ENCODE measurements at regions not wholly inside any gene's neighbourhood (a gene's known extent, or its start where the extent isn't known, plus 50 kb on each side); places are given as distances from the start of the nearest gene placed in this dataset.
"Not testable (repeated sequence)": the region's sequence is repeated elsewhere in the genome, so short reads cannot be mapped to it uniquely, and the experiment has no call there.

DNA sequence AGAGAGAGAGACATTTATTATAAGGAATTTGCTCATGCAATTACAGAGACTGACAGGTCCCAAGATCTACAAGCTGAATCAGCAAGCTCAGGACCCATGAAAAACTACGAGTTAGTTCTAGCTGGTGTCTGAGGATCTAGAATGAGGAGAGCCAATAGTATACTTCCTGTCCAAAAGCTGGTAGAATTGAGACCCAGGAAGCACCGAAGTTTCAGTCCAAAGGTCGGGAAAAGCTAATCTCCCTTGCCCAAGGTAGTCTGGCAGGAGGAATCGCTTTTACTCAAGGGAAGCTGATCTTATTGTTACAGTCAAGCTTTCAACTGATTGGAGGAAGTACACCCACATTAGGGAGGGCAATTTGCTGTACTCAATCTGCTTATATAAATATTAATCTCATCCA lies 389.6 kb downstream of the ADCYAP1 start:
- DNase-seq (ENCODE audit: low read depth) = no peak

DNA sequence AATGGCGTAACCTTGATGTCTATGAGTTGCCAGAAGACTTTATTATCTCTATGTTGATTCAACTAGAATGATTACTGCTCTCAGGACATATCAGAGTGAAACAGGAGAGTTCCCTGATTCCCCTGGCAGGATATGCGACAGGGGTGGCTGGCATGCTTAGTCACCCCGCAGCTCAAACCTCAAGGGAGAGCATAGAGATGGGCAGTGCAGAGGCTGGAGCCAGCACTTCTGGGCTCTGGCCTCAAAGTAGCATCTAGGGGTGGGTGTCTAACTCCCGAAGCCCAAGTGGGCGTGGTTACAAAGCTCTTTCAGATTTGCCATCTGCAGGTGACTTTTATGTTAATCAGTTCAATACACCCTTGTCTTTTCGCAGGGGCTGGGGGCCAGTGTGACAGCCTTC lies 391.6 kb downstream of the ADCYAP1 start:
- no peak for DNase-seq (ENCODE audit: low read depth)

DNA sequence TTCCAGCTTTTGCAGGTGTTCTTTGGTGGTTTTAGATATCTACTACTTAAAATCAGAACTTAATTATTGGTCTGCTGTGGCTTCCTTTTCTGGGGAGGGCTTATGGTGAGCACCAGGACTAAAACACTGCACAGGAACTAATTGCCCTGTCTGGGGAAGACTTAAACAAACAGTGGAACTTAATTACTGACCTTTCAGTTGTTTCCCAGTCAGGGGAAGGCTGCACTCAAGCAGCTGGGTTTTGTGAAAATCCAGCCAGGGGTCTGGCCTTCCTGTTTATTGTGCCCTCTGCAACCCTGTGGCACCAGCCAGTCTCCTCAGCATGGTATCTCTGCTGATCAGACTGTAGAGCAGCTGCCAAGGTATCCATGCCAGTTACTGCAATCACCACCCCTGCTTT lies 398.2 kb downstream of the ADCYAP1 start:
- no peak for DNase-seq (ENCODE audit: low read depth)

DNA sequence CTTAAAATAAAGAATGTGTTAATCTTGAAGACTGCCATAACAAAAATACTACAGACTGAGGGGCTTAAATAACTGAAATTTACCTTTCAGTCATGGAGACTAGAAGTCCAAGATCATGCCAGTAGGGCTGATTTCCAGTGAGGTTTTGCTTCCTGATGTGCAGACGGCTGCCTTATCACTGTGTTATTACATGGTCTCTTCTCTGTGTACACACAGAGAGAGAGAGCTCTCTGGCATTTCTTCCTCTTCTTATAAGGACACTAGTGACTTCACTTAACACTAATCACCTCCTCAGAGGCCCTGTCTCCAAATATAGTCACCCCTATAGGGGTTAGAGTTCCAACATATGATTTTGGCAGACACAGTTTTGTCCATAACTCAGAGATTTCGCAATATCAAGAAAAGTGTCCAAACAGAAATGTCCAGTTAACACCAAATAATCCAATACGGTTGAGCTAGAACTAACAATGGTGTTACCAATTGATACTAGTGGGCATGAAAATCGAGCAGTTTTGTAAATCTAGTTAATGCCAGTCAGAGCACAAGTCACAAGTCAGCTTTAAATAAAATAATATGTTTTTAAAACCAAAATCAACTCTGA lies 399.8 kb downstream of the ADCYAP1 start:
- DNase-seq (ENCODE audit: low read depth) = no peak

DNA sequence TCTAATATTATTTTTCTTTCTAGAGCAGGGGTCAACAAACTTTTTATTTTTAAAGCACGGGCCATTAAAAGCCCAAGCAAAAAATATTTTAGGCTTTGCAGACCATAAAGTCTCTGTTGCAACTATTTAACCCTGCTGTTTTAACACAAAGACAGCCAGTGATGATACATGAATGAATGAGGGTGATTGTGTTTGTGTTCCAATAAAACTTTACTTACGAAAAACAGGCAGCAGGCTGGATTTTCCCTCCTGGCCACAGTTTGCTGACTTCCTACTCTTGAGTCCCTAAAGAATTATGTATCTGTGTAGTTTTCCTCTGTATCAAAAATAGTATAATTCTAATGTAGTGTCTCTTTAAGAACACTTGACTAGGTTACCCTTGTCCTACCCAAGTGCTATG lies 402.0 kb downstream of the ADCYAP1 start:
- DNase-seq (ENCODE audit: low read depth) = no peak

- DNase-seq (ENCODE audit: low read depth) = no peak
Measured at GRCh38 chr18:1308686-1309085, 404.0 kb downstream of the ADCYAP1 start.

DNA sequence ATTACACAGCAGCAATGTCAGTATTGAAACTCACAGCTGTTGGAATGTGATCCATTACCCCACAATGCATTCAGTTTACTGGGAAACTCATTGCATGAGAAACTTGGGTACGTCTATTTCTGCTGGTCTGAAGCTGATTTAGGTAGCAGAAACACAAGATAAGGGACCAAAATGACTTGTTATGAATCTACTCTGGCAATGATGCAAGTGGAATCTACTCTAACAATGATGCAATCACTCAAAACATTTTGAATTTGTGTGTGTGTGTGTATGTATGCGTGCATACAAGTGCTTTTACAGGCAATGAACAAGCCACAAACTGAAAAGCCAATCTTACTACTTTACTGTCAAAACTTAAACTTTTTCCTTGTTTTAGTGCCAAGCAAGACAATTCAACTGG lies 406.7 kb downstream of the ADCYAP1 start:
- no peak for DNase-seq (ENCODE audit: low read depth)

GRCh38 chr18:1335345-1335744 lies 430.7 kb downstream of the ADCYAP1 start:
- DNase-seq (ENCODE audit: low read depth) = not testable (repeated sequence)

- DNase-seq (ENCODE audit: low read depth) = peak; percentile 35
Measured at GRCh38 chr18:1350931-1351450, 446.3 kb downstream of the ADCYAP1 start.

GRCh38 chr18:1353025-1353424 lies 448.4 kb downstream of the ADCYAP1 start:
- no peak for DNase-seq (ENCODE audit: low read depth)

GRCh38 chr18:1357724-1358123 lies 453.1 kb downstream of the ADCYAP1 start:
- no peak for DNase-seq (ENCODE audit: low read depth)

- no peak for DNase-seq (ENCODE audit: low read depth)
Measured at GRCh38 chr18:1361936-1362335, 457.3 kb downstream of the ADCYAP1 start.

GRCh38 chr18:1370552-1370951 lies 465.9 kb downstream of the ADCYAP1 start:
- no peak for DNase-seq (ENCODE audit: low read depth)

- no peak for DNase-seq (ENCODE audit: low read depth)
Measured at GRCh38 chr18:1371724-1372123, 467.1 kb downstream of the ADCYAP1 start.

DNA sequence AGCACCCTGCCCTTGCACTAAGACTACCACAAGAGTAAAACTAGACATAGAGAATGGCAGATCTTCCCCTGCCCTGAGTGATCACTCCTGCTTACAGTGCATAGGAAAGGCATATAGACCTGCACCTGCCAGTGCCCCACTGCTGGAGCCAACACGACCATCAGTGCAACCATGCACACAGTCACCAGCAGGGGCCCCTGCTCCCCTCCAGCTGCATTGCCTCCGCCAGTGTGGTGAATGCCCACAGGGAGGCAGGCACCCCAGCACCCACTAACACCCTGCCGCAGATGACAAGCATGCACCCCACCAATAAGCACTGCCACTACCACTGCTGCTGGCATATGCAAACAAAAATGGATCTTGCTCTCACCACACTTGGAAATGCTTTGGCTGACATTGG lies 478.8 kb downstream of the ADCYAP1 start:
- no peak for DNase-seq (ENCODE audit: low read depth)

DNA sequence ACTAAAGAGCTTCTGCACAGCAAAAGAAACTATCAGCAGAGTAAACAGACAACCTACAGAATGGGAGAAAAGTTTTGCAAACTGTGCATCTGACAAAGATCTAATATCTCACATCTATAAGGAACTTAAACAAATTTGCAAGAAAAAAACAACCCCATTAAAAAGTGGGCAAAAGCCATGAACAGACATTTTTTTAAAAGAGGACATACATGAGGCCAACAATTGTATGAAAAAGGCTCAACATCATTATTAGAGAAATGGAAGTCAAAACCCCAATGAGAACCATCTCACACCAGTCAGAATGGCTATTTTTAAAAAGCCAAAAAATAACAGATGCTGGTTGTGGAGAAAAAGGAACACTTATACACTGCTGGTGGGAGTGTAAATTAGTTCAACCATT lies 483.8 kb downstream of the ADCYAP1 start:
- DNase-seq (ENCODE audit: low read depth) = not testable (repeated sequence)

- no peak for DNase-seq (ENCODE audit: low read depth)
Measured at GRCh38 chr18:1392046-1392445, 487.4 kb downstream of the ADCYAP1 start.

DNA sequence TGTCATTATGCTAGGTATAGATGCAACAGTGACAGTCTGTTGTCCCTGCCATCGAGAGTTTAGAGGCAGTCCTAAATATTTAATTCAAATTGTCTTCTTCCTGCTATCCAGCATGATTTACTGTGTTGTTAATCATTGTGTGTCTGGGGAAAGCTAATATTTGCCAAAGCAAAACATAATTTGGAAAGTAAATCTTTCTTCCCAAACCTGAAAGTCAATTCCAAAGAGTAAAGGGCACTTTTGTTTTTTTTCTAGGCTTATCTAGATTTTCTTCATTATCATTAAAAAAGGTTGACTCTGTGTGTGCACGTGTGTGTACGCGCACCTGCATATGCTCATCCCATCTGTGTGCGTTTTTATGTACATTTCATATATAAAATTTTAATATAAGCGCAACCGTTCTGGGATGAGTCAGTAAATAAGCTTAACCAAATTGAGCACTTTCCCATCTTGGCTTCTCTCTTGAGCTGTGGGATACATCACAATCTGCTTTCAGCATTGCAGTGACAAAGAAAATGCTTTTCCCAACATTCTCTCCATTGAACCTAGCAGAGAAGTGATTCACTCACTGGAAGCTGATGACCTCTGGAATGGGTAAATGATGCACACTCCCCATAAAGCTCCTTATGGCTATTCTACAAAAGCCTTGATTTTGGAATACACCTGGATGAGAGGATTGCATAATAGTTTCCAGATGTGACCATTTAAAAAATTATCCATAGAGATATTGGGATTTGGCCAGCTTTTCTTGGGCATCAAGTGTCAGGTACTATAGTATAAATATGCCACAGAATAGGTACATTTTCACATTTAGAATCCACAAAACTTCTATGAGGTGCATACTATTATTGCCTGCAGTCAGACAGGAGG lies 488.4 kb downstream of the ADCYAP1 start:
- DNase-seq (ENCODE audit: low read depth) = no peak

DNA sequence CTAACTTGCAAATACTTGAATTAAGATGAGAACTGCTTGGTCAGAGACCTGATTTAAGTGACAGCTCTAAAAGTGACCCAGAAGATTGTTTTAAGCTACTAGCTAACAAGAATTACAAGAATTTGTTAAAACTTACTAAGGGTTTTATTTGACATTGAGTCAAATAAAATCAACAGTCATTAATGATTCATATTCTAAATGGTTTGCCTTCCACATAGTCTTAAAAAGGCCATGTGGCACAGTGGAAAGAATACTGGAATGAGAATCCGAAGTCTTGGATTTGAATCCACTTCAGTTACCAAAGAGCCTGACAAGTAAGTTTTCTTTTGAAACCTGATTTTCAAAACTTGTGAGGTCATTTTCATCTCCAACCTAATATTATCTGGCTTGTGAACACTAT lies 489.3 kb downstream of the ADCYAP1 start:
- no peak for DNase-seq (ENCODE audit: low read depth)

DNA sequence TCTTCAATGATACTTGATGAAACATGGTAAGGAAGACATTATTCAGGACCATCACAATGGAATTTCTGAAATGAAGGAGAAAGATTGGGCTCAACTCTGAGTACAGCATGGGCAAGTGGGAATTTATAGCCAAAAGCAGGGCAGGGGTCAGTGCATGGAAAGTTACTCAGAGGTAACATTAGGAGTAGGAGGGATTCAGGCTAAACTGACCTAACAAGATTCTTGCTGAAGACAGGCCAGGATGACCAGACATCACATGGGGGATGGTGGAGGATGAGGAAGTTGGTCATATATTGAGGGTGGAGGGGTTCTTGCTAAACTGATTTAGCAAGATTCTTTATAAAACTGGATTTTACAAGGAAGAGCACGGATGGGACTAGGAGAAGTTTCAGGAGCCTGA lies 489.8 kb downstream of the ADCYAP1 start:
- DNase-seq (ENCODE audit: low read depth) = no peak

GRCh38 chr18:1394966-1395365 lies 490.3 kb downstream of the ADCYAP1 start:
- DNase-seq (ENCODE audit: low read depth) = no peak

GRCh38 chr18:1408376-1408775 lies 503.7 kb downstream of the ADCYAP1 start:
- DNase-seq (ENCODE audit: low read depth) = no peak

GRCh38 chr18:1412655-1413322 lies 508.1 kb downstream of the ADCYAP1 start:
- DNase-seq (ENCODE audit: low read depth) = peak; percentile 17

Measured in HS-27A (cell line).